GM19035 (cell line): ENCODE measurements at regions not wholly inside any gene's neighbourhood (a gene's known extent, or its start where the extent isn't known, plus 50 kb on each side); places are given as distances from the start of the nearest gene placed in this dataset.
"Not testable (repeated sequence)": the region's sequence is repeated elsewhere in the genome, so short reads cannot be mapped to it uniquely, and the experiment has no call there.

ENCODE experiments used
- ATAC-seq: cut with Tn5 transposase; IDR thresholded peaks from one replicate; pipeline ENCODE4 v1.9.1; 2021; ENCODE audit not compliant: unreplicated experiment

GRCh38 chr1:106296431-106296830, 760.0 kb upstream of the PRMT6 start:
- no peak for ATAC-seq

- no peak for ATAC-seq
Measured at GRCh38 chr1:106304106-106304505, 752.4 kb upstream of the PRMT6 start.

- no peak for ATAC-seq
Measured at GRCh38 chr1:106319612-106320011, 736.9 kb upstream of the PRMT6 start.

- no peak for ATAC-seq
Measured at GRCh38 chr1:106325600-106325999, 730.9 kb upstream of the PRMT6 start.

GRCh38 chr1:106344494-106344893, 712.0 kb upstream of the PRMT6 start:
- ATAC-seq: no peak

GRCh38 chr1:106360252-106360651, 696.2 kb upstream of the PRMT6 start:
- ATAC-seq: no peak

GRCh38 chr1:106366627-106367319, 689.7 kb upstream of the PRMT6 start:
- ATAC-seq: no peak

GRCh38 chr1:106378261-106378660, 678.2 kb upstream of the PRMT6 start:
- ATAC-seq: no peak

- no peak for ATAC-seq
Measured at GRCh38 chr1:106380772-106381171, 675.7 kb upstream of the PRMT6 start.

GRCh38 chr1:106389160-106389559, 667.3 kb upstream of the PRMT6 start:
- ATAC-seq: not testable (repeated sequence)

- ATAC-seq: no peak
Measured at GRCh38 chr1:106393046-106393445, 663.4 kb upstream of the PRMT6 start.

GRCh38 chr1:106396020-106396419, 660.5 kb upstream of the PRMT6 start:
- no peak for ATAC-seq

- no peak for ATAC-seq
Measured at GRCh38 chr1:106398391-106398790, 658.1 kb upstream of the PRMT6 start.

- no peak for ATAC-seq
Measured at GRCh38 chr1:106406114-106406513, 650.4 kb upstream of the PRMT6 start.

GRCh38 chr1:106412321-106412720, 644.2 kb upstream of the PRMT6 start:
- not testable (repeated sequence) for ATAC-seq

GRCh38 chr1:106435269-106435668, 621.2 kb upstream of the PRMT6 start:
- no peak for ATAC-seq

- ATAC-seq: no peak
Measured at GRCh38 chr1:106439475-106439874, 617.0 kb upstream of the PRMT6 start.

- no peak for ATAC-seq
Measured at GRCh38 chr1:106447466-106447865, 609.0 kb upstream of the PRMT6 start.

GRCh38 chr1:106456832-106457231, 599.6 kb upstream of the PRMT6 start:
- ATAC-seq: no peak

GRCh38 chr1:106457368-106457767, 599.1 kb upstream of the PRMT6 start:
- ATAC-seq: no peak

GRCh38 chr1:106458866-106459265, 597.6 kb upstream of the PRMT6 start:
- ATAC-seq: no peak

- ATAC-seq: no peak
Measured at GRCh38 chr1:106459418-106459817, 597.1 kb upstream of the PRMT6 start.

- no peak for ATAC-seq
Measured at GRCh38 chr1:106465666-106466065, 590.8 kb upstream of the PRMT6 start.
